ENCODE measurements at regions not wholly inside any gene's neighbourhood (a gene's known extent, or its start where the extent isn't known, plus 50 kb on each side); places are given as distances from the start of the nearest gene placed in this dataset.

DNA sequence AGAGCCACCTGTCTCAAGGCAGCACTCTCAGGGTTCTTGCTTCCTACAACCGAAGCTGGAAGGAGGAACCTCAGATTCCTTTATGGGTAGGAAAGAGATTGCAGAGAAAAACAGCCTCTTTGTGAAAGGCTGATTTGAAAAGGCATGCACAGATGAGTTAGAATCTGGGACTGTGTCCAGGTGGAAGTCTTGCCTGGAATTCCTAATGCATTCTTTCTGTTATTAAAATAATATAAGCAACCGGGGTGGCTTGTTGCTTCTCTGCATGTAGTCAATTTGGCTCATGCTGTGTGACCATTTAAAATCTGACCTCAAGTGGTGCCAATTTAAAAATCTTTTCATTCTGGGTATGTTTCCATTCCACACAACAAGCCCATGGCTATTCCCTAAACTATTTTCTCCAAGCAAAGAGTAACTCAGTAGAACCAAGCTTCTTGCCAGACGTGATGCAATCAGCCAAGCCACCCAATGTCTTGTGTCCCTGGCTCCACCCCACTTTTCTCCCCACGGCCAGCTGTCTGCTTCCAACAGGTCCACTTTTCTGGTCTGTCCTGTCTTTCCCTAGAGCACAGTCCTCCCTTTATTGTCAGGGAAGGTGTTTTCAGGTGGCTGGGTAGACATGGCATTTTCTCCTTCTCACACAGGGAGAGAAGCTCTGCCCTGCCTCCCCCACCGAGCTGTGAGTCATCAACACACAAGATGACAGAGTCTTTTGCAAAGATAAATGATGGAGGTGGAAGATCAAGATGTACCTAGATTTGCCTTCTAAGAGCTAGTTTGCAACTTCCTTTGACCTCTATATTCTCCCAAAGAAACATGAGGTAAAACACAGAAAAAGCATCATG lies 394.3 kb downstream of the FOXO1 start:
- no peak overlapping the region for H3K4me3 ChIP-seq
- peaks cover 0 to 4% of the 10 kb centered on the region in 2 experiments; a peak in 1 of 5 replicates for H3K27me3 ChIP-seq (ENCODE audit: control insufficient read depth in 2 of 2, insufficient read depth in 2 of 2, low read length in 2 of 2)
- no peak overlapping the region for H2AFZ ChIP-seq (ENCODE audit: low read depth, low read length)
- no peaks in the 10 kb centered on the region for H3K36me3 ChIP-seq (ENCODE audit: control insufficient read depth, insufficient read depth, low read length)
- no TSS peak for BruUV-seq (replicated peaks)
- H3K4me1 ChIP-seq (replicated peaks in 1 of 2; ENCODE audit: control insufficient read depth in 2 of 2, insufficient read depth in 2 of 2, low read length in 2 of 2) = no peaks in the 10 kb centered on the region
- ChIA-PET POLR2A (no interaction called here), CTCF (ENCODE audit: low intra/inter-chr PET ratio) (no interaction called here)
- no peaks in the 10 kb centered on the region for H3K9me1 ChIP-seq (ENCODE audit: control insufficient read depth, insufficient read depth, low read length)
- WGBS (ENCODE audit: insufficient coverage, low coverage, missing lambda C conversion rate) = 0% methylated on average over 4 of the region's 5 CpGs
- no peaks in the 10 kb centered on the region for H3K79me2 ChIP-seq (ENCODE audit: control insufficient read depth, insufficient read depth, low read length)
- no peaks in the 10 kb centered on the region for H4K20me1 ChIP-seq (replicated peaks; ENCODE audit: control insufficient read depth, insufficient read depth, low read length)
- intact Hi-C loops (cut with micrococcal nuclease) (no loop called here), in situ Hi-C loops (cut with MboI) (no loop called here)
- DNase-seq (ENCODE audit: extremely low read depth in 1 of 4, low spot score in 3 of 4) (no peak), FAIRE-seq (no peak), ATAC-seq (no peak)
- no peak overlapping the region for H3K9ac ChIP-seq (ENCODE audit: insufficient read depth in 1 of 2, low read depth in 2 of 2, low read length in 2 of 2)
- no peak overlapping the region for H3K27ac ChIP-seq (ENCODE audit: extremely low read depth, low read depth, low read length)
- no peak overlapping the region for H3K4me2 ChIP-seq (ENCODE audit: insufficient read depth, low read length)
- TF ChIP-seq NELFE (IDR thresholded peaks at IDR 0.05; ENCODE audit: insufficient read depth, insufficient read length) (no peak), CEBPG (CRISPR knock-in tag; IDR thresholded peaks at IDR 0.05) (no peak), CEBPG (tag; conservative IDR thresholded peaks at IDR 0.05 in 1 of 2, IDR thresholded peaks at IDR 0.05 in 1 of 2) (0 out of 4 replicates have a peak, but pooled peaks of 1 of the 2 experiments have one; percentile 7), MCM5 (IDR thresholded peaks at IDR 0.05; ENCODE audit: low read depth) (no peak)
- H3K9me3 ChIP-seq (replicated peaks; ENCODE audit: control insufficient read depth, insufficient read depth, low read depth, low read length) = no peaks in the 10 kb centered on the region

DNA sequence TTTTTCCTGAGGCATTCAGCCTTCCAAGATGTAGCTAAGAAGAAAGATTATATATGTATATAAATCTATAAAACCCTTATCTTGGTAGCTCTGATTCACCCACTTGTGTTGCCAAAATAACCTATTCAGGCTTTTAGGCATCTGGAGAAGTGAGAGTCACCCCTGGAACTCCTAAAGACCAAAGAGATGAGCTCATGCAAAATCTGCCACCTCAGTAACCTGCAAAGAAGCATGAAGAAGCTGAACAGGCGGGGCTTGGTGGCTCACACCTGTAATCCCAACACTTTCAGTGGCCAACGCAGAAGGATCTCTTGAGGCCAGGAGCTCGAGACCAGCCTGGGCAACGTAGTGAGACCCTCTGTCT lies 393.7 kb downstream of the FOXO1 start:
- no peak for FAIRE-seq
- TF ChIP-seq NCOA4 (IDR thresholded peaks at IDR 0.05; ENCODE audit: partially characterized antibody) (no peak), PURB (CRISPR knock-in tag; IDR thresholded peaks at IDR 0.05; ENCODE audit: low read depth) (no peak)
- TF ChIP-seq, protein P1, sequence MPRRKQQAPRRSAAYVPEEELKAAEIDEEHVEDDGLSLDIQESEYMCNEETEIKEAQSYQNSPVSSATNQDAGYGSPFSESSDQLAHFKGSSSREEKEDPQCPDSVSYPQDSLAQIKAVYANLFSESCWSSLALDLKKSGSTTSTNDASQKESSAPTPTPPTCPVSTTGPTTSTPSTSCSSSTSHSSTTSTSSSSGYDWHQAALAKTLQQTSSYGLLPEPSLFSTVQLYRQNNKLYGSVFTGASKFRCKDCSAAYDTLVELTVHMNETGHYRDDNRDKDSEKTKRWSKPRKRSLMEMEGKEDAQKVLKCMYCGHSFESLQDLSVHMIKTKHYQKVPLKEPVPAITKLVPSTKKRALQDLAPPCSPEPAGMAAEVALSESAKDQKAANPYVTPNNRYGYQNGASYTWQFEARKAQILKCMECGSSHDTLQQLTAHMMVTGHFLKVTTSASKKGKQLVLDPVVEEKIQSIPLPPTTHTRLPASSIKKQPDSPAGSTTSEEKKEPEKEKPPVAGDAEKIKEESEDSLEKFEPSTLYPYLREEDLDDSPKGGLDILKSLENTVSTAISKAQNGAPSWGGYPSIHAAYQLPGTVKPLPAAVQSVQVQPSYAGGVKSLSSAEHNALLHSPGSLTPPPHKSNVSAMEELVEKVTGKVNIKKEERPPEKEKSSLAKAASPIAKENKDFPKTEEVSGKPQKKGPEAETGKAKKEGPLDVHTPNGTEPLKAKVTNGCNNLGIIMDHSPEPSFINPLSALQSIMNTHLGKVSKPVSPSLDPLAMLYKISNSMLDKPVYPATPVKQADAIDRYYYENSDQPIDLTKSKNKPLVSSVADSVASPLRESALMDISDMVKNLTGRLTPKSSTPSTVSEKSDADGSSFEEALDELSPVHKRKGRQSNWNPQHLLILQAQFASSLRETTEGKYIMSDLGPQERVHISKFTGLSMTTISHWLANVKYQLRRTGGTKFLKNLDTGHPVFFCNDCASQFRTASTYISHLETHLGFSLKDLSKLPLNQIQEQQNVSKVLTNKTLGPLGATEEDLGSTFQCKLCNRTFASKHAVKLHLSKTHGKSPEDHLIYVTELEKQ (CRISPR knock-in tag; IDR thresholded peaks at IDR 0.05) = no peak
- TF ChIP-seq, protein P2, sequence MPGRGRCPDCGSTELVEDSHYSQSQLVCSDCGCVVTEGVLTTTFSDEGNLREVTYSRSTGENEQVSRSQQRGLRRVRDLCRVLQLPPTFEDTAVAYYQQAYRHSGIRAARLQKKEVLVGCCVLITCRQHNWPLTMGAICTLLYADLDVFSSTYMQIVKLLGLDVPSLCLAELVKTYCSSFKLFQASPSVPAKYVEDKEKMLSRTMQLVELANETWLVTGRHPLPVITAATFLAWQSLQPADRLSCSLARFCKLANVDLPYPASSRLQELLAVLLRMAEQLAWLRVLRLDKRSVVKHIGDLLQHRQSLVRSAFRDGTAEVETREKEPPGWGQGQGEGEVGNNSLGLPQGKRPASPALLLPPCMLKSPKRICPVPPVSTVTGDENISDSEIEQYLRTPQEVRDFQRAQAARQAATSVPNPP (IDR thresholded peaks at IDR 0.05; ENCODE audit: borderline replicate concordance, insufficient read depth, insufficient read length) = no peak
- TF ChIP-seq, protein P3, sequence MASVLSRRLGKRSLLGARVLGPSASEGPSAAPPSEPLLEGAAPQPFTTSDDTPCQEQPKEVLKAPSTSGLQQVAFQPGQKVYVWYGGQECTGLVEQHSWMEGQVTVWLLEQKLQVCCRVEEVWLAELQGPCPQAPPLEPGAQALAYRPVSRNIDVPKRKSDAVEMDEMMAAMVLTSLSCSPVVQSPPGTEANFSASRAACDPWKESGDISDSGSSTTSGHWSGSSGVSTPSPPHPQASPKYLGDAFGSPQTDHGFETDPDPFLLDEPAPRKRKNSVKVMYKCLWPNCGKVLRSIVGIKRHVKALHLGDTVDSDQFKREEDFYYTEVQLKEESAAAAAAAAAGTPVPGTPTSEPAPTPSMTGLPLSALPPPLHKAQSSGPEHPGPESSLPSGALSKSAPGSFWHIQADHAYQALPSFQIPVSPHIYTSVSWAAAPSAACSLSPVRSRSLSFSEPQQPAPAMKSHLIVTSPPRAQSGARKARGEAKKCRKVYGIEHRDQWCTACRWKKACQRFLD (CRISPR knock-in tag; IDR thresholded peaks at IDR 0.05) = no peak

More for the DNA sequence above, 393.7 kb downstream of the FOXO1 start:
- ATAC-seq = no peak
- POLR2A ChIA-PET = no interaction called here
- no peak overlapping the region for H3K27ac ChIP-seq (ENCODE audit: extremely low read depth, low read depth, low read length)
- H3K9me3 ChIP-seq (replicated peaks; ENCODE audit: control insufficient read depth, insufficient read depth, low read depth, low read length) = no peaks in the 10 kb centered on the region
- in situ Hi-C loops (cut with MboI) (no loop called here), intact Hi-C loops (cut with micrococcal nuclease) (no loop called here)
- H4K20me1 ChIP-seq (replicated peaks; ENCODE audit: control insufficient read depth, insufficient read depth, low read length) = no peaks in the 10 kb centered on the region
- H3K4me1 ChIP-seq (replicated peaks in 1 of 2; ENCODE audit: control insufficient read depth in 2 of 2, insufficient read depth in 2 of 2, low read length in 2 of 2) = no peaks in the 10 kb centered on the region
- no peak overlapping the region for H3K4me3 ChIP-seq
- H3K36me3 ChIP-seq (ENCODE audit: control insufficient read depth, insufficient read depth, low read length) = no peaks in the 10 kb centered on the region
- no peak for DNase-seq (ENCODE audit: extremely low read depth in 1 of 4, low spot score in 3 of 4)
- CTCF ChIA-PET (ENCODE audit: low intra/inter-chr PET ratio) = no interaction called here
- no TSS peak for BruUV-seq (replicated peaks)
- 0% methylated on average over 3 of the region's 4 CpGs for WGBS (ENCODE audit: insufficient coverage, low coverage, missing lambda C conversion rate)
- no peak overlapping the region for H2AFZ ChIP-seq (ENCODE audit: low read depth, low read length)
- no peaks in the 10 kb centered on the region for H3K9me1 ChIP-seq (ENCODE audit: control insufficient read depth, insufficient read depth, low read length)
- H3K27me3 ChIP-seq (ENCODE audit: control insufficient read depth in 2 of 2, insufficient read depth in 2 of 2, low read length in 2 of 2) = peaks cover 0 to 4% of the 10 kb centered on the region in 2 experiments; a peak in 1 of 5 replicates
- H3K4me2 ChIP-seq (ENCODE audit: insufficient read depth, low read length) = no peak overlapping the region
- H3K9ac ChIP-seq (ENCODE audit: insufficient read depth in 1 of 2, low read depth in 2 of 2, low read length in 2 of 2) = no peak overlapping the region
- no peaks in the 10 kb centered on the region for H3K79me2 ChIP-seq (ENCODE audit: control insufficient read depth, insufficient read depth, low read length)
